GM12891 (cell line): ENCODE measurements at regions not wholly inside any gene's neighbourhood (a gene's known extent, or its start where the extent isn't known, plus 50 kb on each side); places are given as distances from the start of the nearest gene placed in this dataset.

Experiments used
- PAX5 ChIP-seq: IDR thresholded peaks from 2 replicates; pipeline ENCODE4 v1.6.1; 2011; ENCODE audit warnings: low read length, moderate library complexity, mild to moderate bottlenecking; ENCODE audit not compliant: insufficient read depth, severe bottlenecking
- POLR2A ChIP-seq: IDR thresholded peaks from 2 replicates; pipeline ENCODE4 v1.6.1; 2011; ENCODE audit warnings: low read depth, low read length, control low read depth
- POLR2AphosphoS5 ChIP-seq: IDR thresholded peaks from 2 replicates; pipeline ENCODE4 v1.6.1; 2011; ENCODE audit warnings: low read depth, low read length, control low read depth
- SPI1 ChIP-seq: IDR thresholded peaks from 2 replicates; pipeline ENCODE4 v1.6.1; 2011; ENCODE audit warnings: low read depth, low read length, control low read depth
- TAF1 ChIP-seq: IDR thresholded peaks from 2 replicates; pipeline ENCODE4 v1.6.1; 2011; ENCODE audit warnings: low read depth, low read length, control low read depth

GRCh38 chr14:89028462-89029134, 204.1 kb downstream of the TTC8 start:
- TF ChIP-seq POLR2A (no peak), POLR2AphosphoS5 (no peak), TAF1 (no peak), SPI1 (no peak), PAX5 (no peak)
